Bronchial epithelial cell (primary cell): ENCODE measurements at regions not wholly inside any gene's neighbourhood (a gene's known extent, or its start where the extent isn't known, plus 50 kb on each side); places are given as distances from the start of the nearest gene placed in this dataset.

Experiments
- DNase-seq: peaks from one replicate; pipeline ENCODE4 v3.0.0-alpha.2; 2010; ENCODE audit warnings: low read depth
- FAIRE-seq: peaks from 2 replicates; lab custom pipeline; 2011; peaks lifted over from hg19 to GRCh38; lab: Jason Lieb, UNC
- H3K27me3 ChIP-seq: 2 replicates; pipeline ENCODE4 v1.5.1; 2011; ENCODE audit warnings: low read length; ENCODE audit not compliant: control insufficient read depth, insufficient read depth
- H3K36me3 ChIP-seq: 2 replicates; pipeline ENCODE4 v1.5.1; 2011; ENCODE audit warnings: low read length; ENCODE audit not compliant: control insufficient read depth, insufficient read depth
- H3K4me3 ChIP-seq: 2 replicates; pipeline ENCODE4 v1.5.1; 2011; ENCODE audit warnings: mild to moderate bottlenecking, low read depth, low read length, control low read depth
- TF ChIP-seq, protein P1 (sequence below): IDR thresholded peaks from 2 replicates; pipeline ENCODE4 v1.5.1; 2011; ENCODE audit warnings: mild to moderate bottlenecking, moderate library complexity, low read length, control low read depth, inconsistent platforms; ENCODE audit not compliant: insufficient read depth, severe bottlenecking

DNA sequence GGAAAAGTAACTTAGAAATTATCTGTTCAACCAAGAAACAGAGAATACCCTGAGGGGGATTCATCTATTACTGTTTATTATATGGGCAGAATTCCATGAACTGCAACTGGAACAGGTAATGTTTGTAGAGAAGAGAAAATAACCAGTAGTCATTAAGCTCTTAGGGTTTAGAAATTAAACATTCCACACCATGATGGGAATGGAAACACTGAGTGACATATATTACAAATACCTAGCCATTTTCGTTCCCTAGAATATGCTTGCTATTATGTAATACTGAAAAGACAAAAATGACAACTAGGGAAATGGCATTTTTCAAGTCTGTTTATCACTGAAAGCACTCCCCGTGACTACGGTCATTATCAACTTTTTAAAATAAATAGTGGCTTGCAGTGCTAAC, 1007.4 kb downstream of the GATA3 start:
- DNase-seq, result no peak
- Histone ChIP-seq H3K36me3 (no peaks in the 10 kb centered on the region), H3K27me3 (no peaks in the 10 kb centered on the region), H3K4me3 (no peak overlapping the region)
- no peak for FAIRE-seq
- TF ChIP-seq, protein P1, sequence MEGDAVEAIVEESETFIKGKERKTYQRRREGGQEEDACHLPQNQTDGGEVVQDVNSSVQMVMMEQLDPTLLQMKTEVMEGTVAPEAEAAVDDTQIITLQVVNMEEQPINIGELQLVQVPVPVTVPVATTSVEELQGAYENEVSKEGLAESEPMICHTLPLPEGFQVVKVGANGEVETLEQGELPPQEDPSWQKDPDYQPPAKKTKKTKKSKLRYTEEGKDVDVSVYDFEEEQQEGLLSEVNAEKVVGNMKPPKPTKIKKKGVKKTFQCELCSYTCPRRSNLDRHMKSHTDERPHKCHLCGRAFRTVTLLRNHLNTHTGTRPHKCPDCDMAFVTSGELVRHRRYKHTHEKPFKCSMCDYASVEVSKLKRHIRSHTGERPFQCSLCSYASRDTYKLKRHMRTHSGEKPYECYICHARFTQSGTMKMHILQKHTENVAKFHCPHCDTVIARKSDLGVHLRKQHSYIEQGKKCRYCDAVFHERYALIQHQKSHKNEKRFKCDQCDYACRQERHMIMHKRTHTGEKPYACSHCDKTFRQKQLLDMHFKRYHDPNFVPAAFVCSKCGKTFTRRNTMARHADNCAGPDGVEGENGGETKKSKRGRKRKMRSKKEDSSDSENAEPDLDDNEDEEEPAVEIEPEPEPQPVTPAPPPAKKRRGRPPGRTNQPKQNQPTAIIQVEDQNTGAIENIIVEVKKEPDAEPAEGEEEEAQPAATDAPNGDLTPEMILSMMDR, result no peak

DNA sequence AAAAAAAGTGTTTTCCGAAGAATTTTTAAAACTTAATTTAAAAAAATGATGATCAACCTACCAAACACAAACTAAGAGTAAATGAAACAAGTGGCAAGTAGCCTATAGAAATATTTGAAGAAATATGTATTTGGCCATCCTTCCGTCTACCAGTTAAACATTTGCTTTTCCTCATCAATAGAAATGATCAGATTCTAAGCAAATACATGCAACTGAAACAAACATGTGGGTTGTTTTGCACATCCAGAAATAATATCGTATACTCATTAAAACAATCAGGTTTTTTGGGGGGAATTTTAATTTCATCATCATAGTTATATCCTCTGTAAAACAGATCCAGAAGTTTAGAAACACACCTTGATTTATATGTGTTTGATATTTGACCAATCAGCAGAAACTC, 1011.7 kb downstream of the GATA3 start:
- FAIRE-seq, result no peak
- TF ChIP-seq, protein P1, result no peak
- H3K27me3 ChIP-seq, result no peaks in the 10 kb centered on the region
- H3K4me3 ChIP-seq, result no peak overlapping the region
- DNase-seq, result no peak
- H3K36me3 ChIP-seq, result no peaks in the 10 kb centered on the region

DNA sequence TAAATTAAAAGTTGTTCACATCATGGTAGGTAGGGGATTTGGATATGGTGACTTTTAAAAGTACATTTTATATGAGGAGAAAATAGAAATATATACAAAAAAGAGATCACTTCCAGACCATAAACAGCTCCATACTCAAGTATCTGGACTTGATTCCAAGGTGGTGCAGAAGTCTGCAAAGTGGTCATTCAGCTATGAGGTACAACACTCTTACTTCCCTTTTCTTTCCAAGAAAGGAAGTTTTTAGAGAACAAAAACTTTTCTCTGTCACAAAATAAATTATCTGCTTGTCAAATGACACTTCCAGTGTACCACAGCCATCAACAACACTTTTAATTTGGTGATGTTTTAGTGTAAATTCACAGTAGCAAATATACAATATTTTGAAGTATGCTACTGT, 1013.5 kb downstream of the GATA3 start:
- FAIRE-seq (no peak), DNase-seq (no peak)
- no peaks in the 10 kb centered on the region for H3K36me3 ChIP-seq
- no peaks in the 10 kb centered on the region for H3K27me3 ChIP-seq
- H3K4me3 ChIP-seq, result no peak overlapping the region
- TF ChIP-seq, protein P1, result no peak

DNA sequence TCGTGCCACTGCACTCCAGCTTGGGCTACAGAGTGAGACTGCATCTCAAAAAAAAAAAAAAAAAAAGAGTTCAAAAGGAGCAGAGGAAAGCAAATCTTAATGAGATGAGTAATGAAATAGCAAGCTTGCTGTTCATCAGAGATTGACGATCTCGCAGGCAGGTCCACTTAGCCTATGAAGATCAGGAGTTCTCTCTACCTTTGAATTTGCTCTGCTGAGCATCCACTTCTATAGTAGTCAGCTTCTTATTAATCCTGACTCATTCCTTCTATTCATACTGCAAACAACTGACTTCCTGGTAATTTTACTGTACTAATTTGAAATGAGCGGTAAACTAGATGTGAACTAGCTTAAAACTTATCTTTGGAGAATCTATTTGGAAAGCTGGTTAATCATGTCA, 1014.6 kb downstream of the GATA3 start:
- FAIRE-seq (no peak), DNase-seq (peak; percentile 91)
- Histone ChIP-seq H3K27me3 (no peaks in the 10 kb centered on the region), H3K4me3 (no peak overlapping the region), H3K36me3 (no peaks in the 10 kb centered on the region)
- TF ChIP-seq, protein P1, result no peak

DNA sequence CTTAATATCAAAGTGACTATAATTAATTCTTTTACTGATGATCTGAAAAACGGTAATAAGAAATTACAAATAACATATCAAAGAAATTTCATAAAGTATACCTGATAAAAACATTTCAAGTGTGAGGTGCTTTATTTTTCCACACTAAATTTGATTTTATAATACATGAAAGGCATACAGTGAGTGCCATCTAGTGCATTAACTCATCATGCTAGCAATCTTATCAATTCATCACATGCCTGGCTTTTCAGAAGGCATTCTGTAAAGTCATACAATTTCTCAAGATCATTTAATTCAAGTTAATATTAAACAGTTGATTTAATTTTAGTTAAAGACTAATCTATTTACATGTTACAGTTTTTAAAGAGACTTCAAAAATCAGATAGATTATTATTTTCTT, 1020.9 kb downstream of the GATA3 start:
- TF ChIP-seq, protein P1, result no peak
- DNase-seq, result no peak
- FAIRE-seq, result no peak
- H3K36me3 ChIP-seq, result no peaks in the 10 kb centered on the region
- no peaks in the 10 kb centered on the region for H3K27me3 ChIP-seq
- H3K4me3 ChIP-seq, result no peak overlapping the region

DNA sequence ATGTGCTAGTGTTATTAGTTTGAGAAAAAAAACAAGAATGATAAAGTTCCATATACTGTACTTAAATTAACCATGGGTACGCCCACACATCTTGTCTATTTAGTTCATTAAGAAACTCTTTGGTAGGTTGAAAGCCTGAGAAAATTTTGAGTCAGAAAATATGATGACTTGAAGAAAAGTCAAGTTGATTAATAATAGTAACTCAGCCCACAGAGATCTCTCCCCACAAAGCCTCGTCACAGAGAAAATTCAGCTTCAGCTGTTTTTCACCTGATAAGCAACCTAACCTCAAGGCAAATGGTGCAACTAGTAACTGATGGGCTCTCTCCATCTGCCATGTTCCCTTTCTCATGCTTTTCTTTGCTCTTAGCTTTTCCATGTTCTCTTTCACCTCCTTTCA, 1021.6 kb downstream of the GATA3 start:
- no peaks in the 10 kb centered on the region for H3K36me3 ChIP-seq
- TF ChIP-seq, protein P1, result no peak
- DNase-seq (no peak), FAIRE-seq (no peak)
- no peaks in the 10 kb centered on the region for H3K27me3 ChIP-seq
- no peak overlapping the region for H3K4me3 ChIP-seq
